ENCODE measurements at regions not wholly inside any gene's neighbourhood (a gene's known extent, or its start where the extent isn't known, plus 50 kb on each side); places are given as distances from the start of the nearest gene placed in this dataset.

DNA sequence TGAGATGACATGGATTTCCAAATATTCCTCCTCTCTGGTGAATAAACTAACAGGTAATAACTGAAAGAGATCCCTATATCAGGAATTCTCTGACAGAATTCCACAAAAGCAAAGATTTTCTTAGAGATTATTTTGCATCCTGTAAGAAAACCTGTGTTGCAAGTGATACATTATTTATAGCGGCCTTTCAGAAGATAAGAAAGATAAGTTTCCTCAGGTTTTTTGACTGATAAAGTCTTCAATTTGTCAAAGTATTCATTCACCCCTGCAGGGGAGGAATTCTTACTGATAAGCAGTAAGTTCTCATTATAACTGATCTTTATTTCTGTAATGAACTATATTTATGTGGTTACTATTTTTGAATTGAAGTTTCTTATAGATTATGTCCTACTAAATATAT is 554.0 kb downstream of the ARL4A start:
- Histone ChIP-seq H3K9ac (ENCODE audit: low read length) (no peak overlapping the region), H3K4me2 (ENCODE audit: low read length) (no peak overlapping the region), H3K9me3 (ENCODE audit: insufficient read depth, low read length) (no peaks in the 10 kb centered on the region), H3K79me2 (ENCODE audit: low read length) (no peaks in the 10 kb centered on the region), H3K4me3 (ENCODE audit: low read length) (no peak overlapping the region), H3K27ac (ENCODE audit: low read length) (no peak overlapping the region), H4K20me1 (ENCODE audit: insufficient read depth, low read length) (no peaks in the 10 kb centered on the region), H2AFZ (ENCODE audit: low read depth, low read length) (no peak overlapping the region), H3K4me1 (ENCODE audit: low read length) (no peaks in the 10 kb centered on the region), H3K36me3 (replicated peaks; ENCODE audit: low read depth, low read length) (no peaks in the 10 kb centered on the region), H3K27me3 (ENCODE audit: low read depth, low read length) (no peaks in the 10 kb centered on the region)
- TF ChIP-seq, protein P1, sequence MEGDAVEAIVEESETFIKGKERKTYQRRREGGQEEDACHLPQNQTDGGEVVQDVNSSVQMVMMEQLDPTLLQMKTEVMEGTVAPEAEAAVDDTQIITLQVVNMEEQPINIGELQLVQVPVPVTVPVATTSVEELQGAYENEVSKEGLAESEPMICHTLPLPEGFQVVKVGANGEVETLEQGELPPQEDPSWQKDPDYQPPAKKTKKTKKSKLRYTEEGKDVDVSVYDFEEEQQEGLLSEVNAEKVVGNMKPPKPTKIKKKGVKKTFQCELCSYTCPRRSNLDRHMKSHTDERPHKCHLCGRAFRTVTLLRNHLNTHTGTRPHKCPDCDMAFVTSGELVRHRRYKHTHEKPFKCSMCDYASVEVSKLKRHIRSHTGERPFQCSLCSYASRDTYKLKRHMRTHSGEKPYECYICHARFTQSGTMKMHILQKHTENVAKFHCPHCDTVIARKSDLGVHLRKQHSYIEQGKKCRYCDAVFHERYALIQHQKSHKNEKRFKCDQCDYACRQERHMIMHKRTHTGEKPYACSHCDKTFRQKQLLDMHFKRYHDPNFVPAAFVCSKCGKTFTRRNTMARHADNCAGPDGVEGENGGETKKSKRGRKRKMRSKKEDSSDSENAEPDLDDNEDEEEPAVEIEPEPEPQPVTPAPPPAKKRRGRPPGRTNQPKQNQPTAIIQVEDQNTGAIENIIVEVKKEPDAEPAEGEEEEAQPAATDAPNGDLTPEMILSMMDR (IDR thresholded peaks at IDR 0.05; ENCODE audit: low read depth, low read length) = no peak
- no peak for TF ChIP-seq EZH2phosphoT487 (IDR thresholded peaks at IDR 0.05; ENCODE audit: low read depth)

DNA sequence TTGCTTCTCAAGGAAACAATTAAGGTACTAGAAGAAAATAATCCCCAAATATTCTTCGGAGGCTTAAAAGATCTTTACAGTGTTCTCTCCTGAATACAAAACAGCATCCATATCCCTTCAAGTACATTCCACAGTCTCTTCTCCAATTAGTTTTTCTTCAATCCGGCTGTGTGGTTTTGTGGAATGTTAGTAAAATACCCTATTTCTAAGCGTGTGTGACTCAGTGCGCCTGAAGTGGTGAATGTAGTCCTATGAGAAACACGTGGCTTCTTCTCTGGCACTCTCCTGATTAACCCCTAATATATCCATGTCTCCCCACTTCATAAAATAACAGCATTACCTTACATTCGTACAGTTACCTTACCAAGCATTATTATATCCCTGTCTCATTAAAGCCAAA is 570.2 kb downstream of the ARL4A start:
- Histone ChIP-seq H4K20me1 (ENCODE audit: insufficient read depth, low read length) (no peaks in the 10 kb centered on the region), H3K36me3 (replicated peaks; ENCODE audit: low read depth, low read length) (no peaks in the 10 kb centered on the region), H3K4me2 (ENCODE audit: low read length) (no peak overlapping the region), H2AFZ (ENCODE audit: low read depth, low read length) (no peak overlapping the region), H3K9me3 (ENCODE audit: insufficient read depth, low read length) (no peaks in the 10 kb centered on the region), H3K79me2 (ENCODE audit: low read length) (no peaks in the 10 kb centered on the region), H3K4me3 (ENCODE audit: low read length) (no peak overlapping the region), H3K4me1 (ENCODE audit: low read length) (no peaks in the 10 kb centered on the region), H3K27me3 (ENCODE audit: low read depth, low read length) (no peaks in the 10 kb centered on the region), H3K9ac (ENCODE audit: low read length) (no peak overlapping the region), H3K27ac (ENCODE audit: low read length) (no peak overlapping the region)
- TF ChIP-seq, protein P1 (IDR thresholded peaks at IDR 0.05; ENCODE audit: low read depth, low read length) = no peak
- TF ChIP-seq EZH2phosphoT487 (IDR thresholded peaks at IDR 0.05; ENCODE audit: low read depth) = no peak

DNA sequence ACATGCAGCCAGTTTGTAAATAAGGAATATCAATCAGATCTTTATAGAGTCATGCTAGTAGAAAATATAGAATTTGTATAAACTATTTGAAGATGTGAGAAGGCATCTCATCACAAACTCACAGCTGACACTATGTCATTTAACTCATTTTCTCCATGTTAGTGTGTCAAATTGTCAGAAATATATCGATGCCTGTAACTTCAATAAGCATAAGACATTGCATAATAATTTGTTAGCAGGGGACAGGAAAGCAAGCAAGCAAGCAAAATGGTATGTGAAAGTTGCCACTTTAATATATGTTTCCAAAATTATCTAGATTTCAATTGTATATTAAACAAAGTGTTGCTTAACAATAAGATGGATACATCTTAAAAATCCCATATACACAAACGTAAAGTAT is 571.0 kb downstream of the ARL4A start:
- Histone ChIP-seq H3K4me3 (ENCODE audit: low read length) (no peak overlapping the region), H3K27me3 (ENCODE audit: low read depth, low read length) (no peaks in the 10 kb centered on the region), H2AFZ (ENCODE audit: low read depth, low read length) (no peak overlapping the region), H3K9ac (ENCODE audit: low read length) (no peak overlapping the region), H3K36me3 (replicated peaks; ENCODE audit: low read depth, low read length) (no peaks in the 10 kb centered on the region), H3K4me2 (ENCODE audit: low read length) (no peak overlapping the region), H3K27ac (ENCODE audit: low read length) (no peak overlapping the region), H3K4me1 (ENCODE audit: low read length) (no peaks in the 10 kb centered on the region), H3K9me3 (ENCODE audit: insufficient read depth, low read length) (no peaks in the 10 kb centered on the region), H3K79me2 (ENCODE audit: low read length) (no peaks in the 10 kb centered on the region), H4K20me1 (ENCODE audit: insufficient read depth, low read length) (no peaks in the 10 kb centered on the region)
- no peak for TF ChIP-seq EZH2phosphoT487 (IDR thresholded peaks at IDR 0.05; ENCODE audit: low read depth)
- TF ChIP-seq, protein P1 (IDR thresholded peaks at IDR 0.05; ENCODE audit: low read depth, low read length) = no peak

DNA sequence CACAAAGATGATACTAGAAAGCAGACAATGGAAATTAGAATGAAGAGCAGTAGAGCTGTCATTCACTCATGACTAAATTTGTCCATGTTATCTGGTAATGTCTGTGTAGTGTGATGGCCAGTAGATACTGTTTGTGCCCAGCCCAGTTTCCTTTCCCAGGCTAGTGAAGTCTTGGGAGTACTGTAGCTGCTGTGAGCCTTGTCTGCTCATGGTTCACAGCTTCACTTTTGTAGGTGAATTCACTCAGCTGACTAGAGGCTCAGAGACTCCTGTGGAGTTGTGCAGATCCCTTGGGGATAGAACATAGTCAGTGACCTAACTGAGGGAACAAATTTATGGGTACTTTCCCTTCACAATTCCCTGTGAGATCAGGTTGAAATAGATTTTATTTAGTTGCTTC is 572.5 kb downstream of the ARL4A start:
- Histone ChIP-seq H4K20me1 (ENCODE audit: insufficient read depth, low read length) (no peaks in the 10 kb centered on the region), H3K4me1 (ENCODE audit: low read length) (no peaks in the 10 kb centered on the region), H3K79me2 (ENCODE audit: low read length) (no peaks in the 10 kb centered on the region), H3K9me3 (ENCODE audit: insufficient read depth, low read length) (no peaks in the 10 kb centered on the region), H3K27me3 (ENCODE audit: low read depth, low read length) (no peaks in the 10 kb centered on the region), H3K4me3 (ENCODE audit: low read length) (no peak overlapping the region), H3K4me2 (ENCODE audit: low read length) (no peak overlapping the region), H3K9ac (ENCODE audit: low read length) (no peak overlapping the region), H2AFZ (ENCODE audit: low read depth, low read length) (no peak overlapping the region), H3K27ac (ENCODE audit: low read length) (no peak overlapping the region), H3K36me3 (replicated peaks; ENCODE audit: low read depth, low read length) (no peaks in the 10 kb centered on the region)
- TF ChIP-seq, protein P1 (IDR thresholded peaks at IDR 0.05; ENCODE audit: low read depth, low read length) = no peak
- TF ChIP-seq EZH2phosphoT487 (IDR thresholded peaks at IDR 0.05; ENCODE audit: low read depth) = no peak

Measured in OCI-LY3 (cell line).